ENCODE measurements at regions not wholly inside any gene's neighbourhood (a gene's known extent, or its start where the extent isn't known, plus 50 kb on each side); places are given as distances from the start of the nearest gene placed in this dataset.

DNA sequence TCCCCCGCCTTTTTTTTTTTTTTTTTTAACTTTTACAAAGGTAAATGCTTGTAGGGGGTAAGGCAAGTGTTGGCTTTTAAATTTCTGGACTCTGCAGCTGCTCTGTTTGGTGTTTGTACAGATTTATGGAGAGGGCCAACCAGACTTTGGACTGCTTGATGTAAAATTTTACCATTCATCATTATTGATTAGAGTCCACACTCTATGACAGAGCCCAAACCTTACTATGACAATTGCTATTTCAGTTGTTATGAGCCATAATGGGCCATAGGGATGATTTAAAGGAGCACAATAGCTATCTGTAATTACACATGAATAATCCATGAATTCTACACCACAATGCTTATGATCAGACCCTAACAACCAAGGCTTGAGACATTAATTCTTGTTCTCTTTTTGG is 867.2 kb downstream of the NR2F1-AS1 start:
- Mint-ChIP-seq H3K36me3 (ENCODE audit: insufficient read depth) (no peaks in the 10 kb centered on the region), H3K9me3 (ENCODE audit: low read depth) (no peaks in the 10 kb centered on the region), H3K27ac (no peak overlapping the region), H3K4me3 (ENCODE audit: low read depth) (no peak overlapping the region), H3K4me1 (ENCODE audit: low read depth) (peaks cover 13% of the 10 kb centered on the region), H3K27me3 (no peaks in the 10 kb centered on the region)
- TF ChIP-seq, protein P1, sequence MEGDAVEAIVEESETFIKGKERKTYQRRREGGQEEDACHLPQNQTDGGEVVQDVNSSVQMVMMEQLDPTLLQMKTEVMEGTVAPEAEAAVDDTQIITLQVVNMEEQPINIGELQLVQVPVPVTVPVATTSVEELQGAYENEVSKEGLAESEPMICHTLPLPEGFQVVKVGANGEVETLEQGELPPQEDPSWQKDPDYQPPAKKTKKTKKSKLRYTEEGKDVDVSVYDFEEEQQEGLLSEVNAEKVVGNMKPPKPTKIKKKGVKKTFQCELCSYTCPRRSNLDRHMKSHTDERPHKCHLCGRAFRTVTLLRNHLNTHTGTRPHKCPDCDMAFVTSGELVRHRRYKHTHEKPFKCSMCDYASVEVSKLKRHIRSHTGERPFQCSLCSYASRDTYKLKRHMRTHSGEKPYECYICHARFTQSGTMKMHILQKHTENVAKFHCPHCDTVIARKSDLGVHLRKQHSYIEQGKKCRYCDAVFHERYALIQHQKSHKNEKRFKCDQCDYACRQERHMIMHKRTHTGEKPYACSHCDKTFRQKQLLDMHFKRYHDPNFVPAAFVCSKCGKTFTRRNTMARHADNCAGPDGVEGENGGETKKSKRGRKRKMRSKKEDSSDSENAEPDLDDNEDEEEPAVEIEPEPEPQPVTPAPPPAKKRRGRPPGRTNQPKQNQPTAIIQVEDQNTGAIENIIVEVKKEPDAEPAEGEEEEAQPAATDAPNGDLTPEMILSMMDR (IDR thresholded peaks at IDR 0.05; ENCODE audit: unreplicated experiment): no peak
- DNase-seq (ENCODE audit: low spot score, unreplicated experiment): no peak

DNA sequence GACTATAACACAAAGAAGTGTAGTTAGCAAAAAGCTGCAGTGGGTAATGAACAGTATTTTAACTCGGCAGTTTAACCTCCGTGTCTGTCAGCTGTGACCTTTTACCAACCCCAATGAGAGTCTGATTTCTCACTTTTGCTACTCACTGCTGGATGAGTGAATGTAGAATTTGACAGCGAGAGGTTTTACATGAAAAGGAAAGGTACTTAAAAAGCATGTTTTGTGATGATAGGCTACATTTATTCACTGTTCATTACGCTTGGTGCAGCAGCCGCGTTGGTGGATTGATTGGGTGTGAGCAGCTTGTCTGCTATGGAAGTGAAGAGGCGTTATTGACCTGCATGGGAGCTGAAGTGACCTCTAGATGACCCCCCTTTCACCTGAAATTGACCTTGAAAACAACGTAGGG is 867.7 kb downstream of the NR2F1-AS1 start:
- no peaks in the 10 kb centered on the region for H3K36me3 Mint-ChIP-seq (ENCODE audit: insufficient read depth)
- no peaks in the 10 kb centered on the region for H3K27me3 Mint-ChIP-seq
- H3K4me1 Mint-ChIP-seq (ENCODE audit: low read depth): peaks cover 15% of the 10 kb centered on the region
- DNase-seq (ENCODE audit: low spot score, unreplicated experiment): no peak
- H3K4me3 Mint-ChIP-seq (ENCODE audit: low read depth): no peak overlapping the region
- H3K27ac Mint-ChIP-seq: no peak overlapping the region
- H3K9me3 Mint-ChIP-seq (ENCODE audit: low read depth): no peaks in the 10 kb centered on the region
- TF ChIP-seq, protein P1 (IDR thresholded peaks at IDR 0.05; ENCODE audit: unreplicated experiment): no peak

DNA sequence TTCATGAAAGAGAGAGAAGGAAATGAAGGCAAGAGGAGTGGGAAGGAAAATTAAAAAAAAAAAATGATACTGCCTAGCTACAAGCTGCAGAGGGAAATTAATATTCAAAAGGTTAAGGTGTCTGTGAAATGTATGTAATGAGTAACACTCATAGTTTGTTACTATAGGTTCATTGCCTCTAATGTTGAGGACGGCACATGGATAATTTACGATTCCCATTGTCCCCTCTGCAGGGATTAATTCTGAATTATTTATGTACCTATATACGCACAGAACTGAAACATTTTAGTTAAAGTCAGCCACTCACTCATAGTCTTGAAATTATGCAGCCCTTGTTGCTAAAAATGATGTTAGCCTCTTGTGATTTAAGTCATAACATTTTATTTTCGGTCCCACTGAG is 869.1 kb downstream of the NR2F1-AS1 start:
- Mint-ChIP-seq H3K27me3 (no peaks in the 10 kb centered on the region), H3K4me3 (ENCODE audit: low read depth) (no peak overlapping the region), H3K36me3 (ENCODE audit: insufficient read depth) (no peaks in the 10 kb centered on the region), H3K4me1 (ENCODE audit: low read depth) (peaks cover 18% of the 10 kb centered on the region), H3K27ac (no peak overlapping the region), H3K9me3 (ENCODE audit: low read depth) (no peaks in the 10 kb centered on the region)
- TF ChIP-seq, protein P1 (IDR thresholded peaks at IDR 0.05; ENCODE audit: unreplicated experiment): no peak
- no peak for DNase-seq (ENCODE audit: low spot score, unreplicated experiment)

DNA sequence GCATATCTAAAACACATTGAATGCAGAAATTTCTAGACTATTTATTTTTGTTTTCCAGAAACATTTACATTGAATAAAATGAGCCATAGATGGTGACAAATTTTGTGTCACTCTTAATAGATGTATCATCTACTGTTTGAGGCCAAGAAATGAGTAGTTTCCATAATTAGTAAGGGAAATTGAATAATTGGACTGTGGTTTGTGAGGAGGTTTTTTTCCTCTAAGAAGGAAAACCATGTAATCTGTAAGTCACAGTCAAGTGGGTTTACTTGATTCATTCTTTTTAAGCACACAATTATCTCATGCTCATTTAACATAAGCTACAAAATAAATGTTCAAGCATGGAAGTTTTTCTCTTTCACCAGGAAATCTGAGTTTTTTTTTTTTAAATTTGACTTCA is 876.4 kb downstream of the NR2F1-AS1 start:
- Mint-ChIP-seq H3K36me3 (ENCODE audit: insufficient read depth) (no peaks in the 10 kb centered on the region), H3K9me3 (ENCODE audit: low read depth) (no peaks in the 10 kb centered on the region), H3K4me1 (ENCODE audit: low read depth) (peaks cover 5% of the 10 kb centered on the region), H3K4me3 (ENCODE audit: low read depth) (no peak overlapping the region), H3K27me3 (no peaks in the 10 kb centered on the region), H3K27ac (no peak overlapping the region)
- DNase-seq (ENCODE audit: low spot score, unreplicated experiment): no peak
- TF ChIP-seq, protein P1 (IDR thresholded peaks at IDR 0.05; ENCODE audit: unreplicated experiment): no peak

DNA sequence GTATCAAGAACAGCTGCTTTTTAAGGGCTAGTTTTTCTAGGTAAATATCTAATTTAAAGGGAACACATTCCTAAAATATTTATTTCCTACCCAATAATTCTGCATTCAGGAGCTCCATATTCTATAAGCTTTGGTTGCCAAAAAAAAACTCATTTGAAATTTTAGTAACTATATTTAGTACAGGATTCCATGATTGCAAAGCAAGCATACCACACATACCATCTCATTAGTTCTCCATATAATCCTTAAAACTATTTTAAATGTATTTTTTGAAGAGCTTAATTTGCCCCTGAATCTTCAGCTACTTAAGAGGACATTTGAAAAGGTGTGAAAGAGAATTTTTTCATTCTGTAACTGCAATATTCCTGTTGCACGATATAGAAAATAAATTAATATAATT is 877.0 kb downstream of the NR2F1-AS1 start:
- H3K9me3 Mint-ChIP-seq (ENCODE audit: low read depth): no peaks in the 10 kb centered on the region
- H3K27ac Mint-ChIP-seq: no peak overlapping the region
- TF ChIP-seq, protein P1 (IDR thresholded peaks at IDR 0.05; ENCODE audit: unreplicated experiment): no peak
- peaks cover 5% of the 10 kb centered on the region for H3K4me1 Mint-ChIP-seq (ENCODE audit: low read depth)
- no peak for DNase-seq (ENCODE audit: low spot score, unreplicated experiment)
- H3K36me3 Mint-ChIP-seq (ENCODE audit: insufficient read depth): no peaks in the 10 kb centered on the region
- H3K4me3 Mint-ChIP-seq (ENCODE audit: low read depth): no peak overlapping the region
- H3K27me3 Mint-ChIP-seq: no peaks in the 10 kb centered on the region
